Psoas muscle (tissue), 7 donors: ENCODE measurements at regions not wholly inside any gene's neighbourhood (a gene's known extent, or its start where the extent isn't known, plus 50 kb on each side); places are given as distances from the start of the nearest gene placed in this dataset.

ENCODE experiments used
- ATAC-seq, 4 donors: fragments of 200-7000 bp; cut with Tn5 transposase; one replicate each; pipeline ENCODE4 v1.9.1; 2020; ENCODE audit warnings: moderate library complexity in 3 of 4, mild to moderate bottlenecking in 2 of 4
- DNase-seq, 2 donors: peaks; one replicate each; pipeline ENCODE4 v3.0.0-alpha.2; 2020
- H3K27ac ChIP-seq: fragments of 200-600 bp; one replicate; pipeline ENCODE4 v1.8.0; 2022
- H3K27me3 ChIP-seq, 3 donors: fragments of 200-600 bp in 1 of 3; one replicate each; pipeline versions ENCODE4 v1.6.1 to v1.8.0; 2013 to 2022; ENCODE audit warnings: low read length in 2 of 3, mild to moderate bottlenecking in 2 of 3, moderate library complexity in 1 of 3; ENCODE audit not compliant: insufficient read depth in 3 of 3
- H3K36me3 ChIP-seq, 2 donors: fragments of 200-600 bp in 1 of 2; one replicate each; pipeline versions ENCODE4 v1.6.1 to v1.8.0; 2013 to 2022; ENCODE audit warnings: low read depth in 1 of 2, mild to moderate bottlenecking in 1 of 2, moderate library complexity in 1 of 2; ENCODE audit not compliant: insufficient read depth in 1 of 2
- H3K4me1 ChIP-seq: fragments of 200-600 bp; one replicate; pipeline ENCODE4 v1.8.0; 2022
- H3K4me3 ChIP-seq: fragments of 200-600 bp; one replicate; pipeline ENCODE4 v1.8.0; 2022; ENCODE audit warnings: mild to moderate bottlenecking
- H3K9me3 ChIP-seq: fragments of 200-600 bp; one replicate; pipeline ENCODE4 v1.8.0; 2022
- CTCF ChIP-seq: fragments of 200-600 bp; IDR thresholded peaks from one replicate; pipeline ENCODE4 v1.8.0; 2022; ENCODE audit warnings: antibody characterized with exemption
- WGBS, 3 donors: extraction: QIAGEN DNeasy Blood & Tissue Kit; methylation state at CpG; one replicate each; pipeline versions ENCODE4 v1.1.6 to v1.1.7; 2013; 5-methylcytosine and 5-hydroxymethylcytosine counted together
- intact Hi-C, 2 donors: fragments of 100-400 bp; cut with DNase I; formaldehyde crosslinking; loops; one replicate each; pipeline versions ENCODE4 v1.11.0 to v1.14.2; 2022
- donor health status: healthy with polysubstance abuse.
- donor health status: DM: no; HTN: no; CAD: no; lungs with moderate emphysema.
- donor health status: Bipolar disorder and iron deficiency.
- donor health status: healthy.
- donor health status: DM: yes; HTN: yes; CAD: no.
- donor health status: DM: no; HTN: no; CAD: no.
- donor health status: DM: yes; HTN: yes; CAD: no.

- WGBS, 3 donors = 95 to 97% (median 95%) methylated on average over 8 of the region's 8 CpGs
- DNase-seq = no peak
Measured at GRCh38 chr2:16250466-16250865, 310.1 kb downstream of the MYCN start.

GRCh38 chr2:16250056-16250425 lies 309.7 kb downstream of the MYCN start:
- DNase-seq (no peak), ATAC-seq (no peak)
- Histone ChIP-seq H3K4me3 (no peak overlapping the region), H3K27me3 (no peaks in the 10 kb centered on the region), H3K36me3 (no peaks in the 10 kb centered on the region), H3K4me1 (no peaks in the 10 kb centered on the region), H3K27ac (no peak overlapping the region), H3K9me3 (no peaks in the 10 kb centered on the region)
- intact Hi-C loops = no loop called here
- no peak for TF ChIP-seq CTCF
- WGBS, 3 donors = 90 to 94% (median 91%) methylated on average over 1 of the region's 1 CpG

More at GRCh38 chr2:16250466-16250865, 310.1 kb downstream of the MYCN start:
- Histone ChIP-seq H3K4me3 (no peak overlapping the region), H3K36me3 (no peaks in the 10 kb centered on the region), H3K27ac (no peak overlapping the region), H3K27me3 (no peaks in the 10 kb centered on the region), H3K4me1 (no peaks in the 10 kb centered on the region), H3K9me3 (no peaks in the 10 kb centered on the region)
- TF ChIP-seq CTCF = no peak
- no peak for ATAC-seq
- intact Hi-C loops = no loop called here

GRCh38 chr2:16249246-16250055 lies 309.1 kb downstream of the MYCN start:
- intact Hi-C loops = no loop called here
- Histone ChIP-seq H3K36me3 (no peaks in the 10 kb centered on the region), H3K4me3 (no peak overlapping the region), H3K4me1 (no peaks in the 10 kb centered on the region), H3K9me3 (no peaks in the 10 kb centered on the region), H3K27me3 (no peaks in the 10 kb centered on the region), H3K27ac (no peak overlapping the region)
- 79 to 84% (median 82%) methylated on average over 22 of the region's 22 CpGs for WGBS, 3 donors
- no peak for DNase-seq
- TF ChIP-seq CTCF = no peak
- ATAC-seq = no peak

- H3K27me3 ChIP-seq = no peaks in the 10 kb centered on the region
- 70 to 83% (median 81%) methylated on average over 5 of the region's 5 CpGs for WGBS, 3 donors
- H3K4me3 ChIP-seq = no peak overlapping the region
- no peak for DNase-seq
- no peak for ATAC-seq
- H3K27ac ChIP-seq = no peak overlapping the region
- no peaks in the 10 kb centered on the region for H3K36me3 ChIP-seq
- H3K4me1 ChIP-seq = no peaks in the 10 kb centered on the region
- TF ChIP-seq CTCF = no peak
- intact Hi-C loops = no loop called here
- H3K9me3 ChIP-seq = no peaks in the 10 kb centered on the region
Measured at GRCh38 chr2:16248571-16249105, 308.3 kb downstream of the MYCN start.
